H1 (cell line): ENCODE measurements at regions not wholly inside any gene's neighbourhood (a gene's known extent, or its start where the extent isn't known, plus 50 kb on each side); places are given as distances from the start of the nearest gene placed in this dataset.

ENCODE experiments used
- CTCF ChIA-PET: fragments of 300-600 bp; sonication (Branson Sonifier 250); formaldehyde crosslinking; loops from one replicate; lab custom pipeline; 2021; ENCODE audit not compliant: partially characterized antibody; lab: Charles Lee
- POLR2A ChIA-PET: fragments of 300-600 bp; sonication (Branson Sonifier 250); formaldehyde crosslinking; loops from one replicate; lab custom pipeline; 2021; ENCODE audit warnings: inconsistent platforms; ENCODE audit not compliant: partially characterized antibody; lab: Charles Lee
- DNase-seq, 2 experiments: peaks; one replicate each; pipeline versions ENCODE4 v3.0.0 to v3.0.0-alpha.2; 2010 to 2022; ENCODE audit warnings: low spot score in 2 of 2, low read depth in 1 of 2, mixed read lengths in 1 of 2
- FAIRE-seq: peaks from 2 replicates; lab custom pipeline; 2011; peaks lifted over from hg19 to GRCh38; lab: Jason Lieb, UNC
- H2AFZ ChIP-seq: 2 replicates; pipeline ENCODE4 v1.8.1; 2012; ENCODE audit warnings: low read length, inconsistent platforms
- H2AK5ac ChIP-seq: 2 replicates; pipeline ENCODE4 v1.6.1; 2013; ENCODE audit warnings: low read depth, low read length
- H2BK120ac ChIP-seq: replicated peaks from 2 replicates; pipeline ENCODE3; 2013; ENCODE audit warnings: low read depth, low read length, inconsistent platforms
- H2BK12ac ChIP-seq: 2 replicates; pipeline ENCODE4 v1.6.1; 2013; ENCODE audit warnings: low read depth, low read length
- H2BK15ac ChIP-seq: 2 replicates; pipeline ENCODE4 v1.6.1; 2013; ENCODE audit warnings: low read length
- H2BK20ac ChIP-seq: 2 replicates; pipeline ENCODE4 v1.6.1; 2013; ENCODE audit warnings: low read length
- H2BK5ac ChIP-seq: 2 replicates; pipeline ENCODE4 v1.6.1; 2013; ENCODE audit warnings: low read depth, low read length
- H3K14ac ChIP-seq: 2 replicates; pipeline ENCODE4 v1.6.1; 2013; ENCODE audit warnings: inconsistent platforms; ENCODE audit not compliant: insufficient read length
- H3K18ac ChIP-seq: 2 replicates; pipeline ENCODE4 v1.6.1; 2013; ENCODE audit warnings: low read length; ENCODE audit errors: extremely low read depth
- H3K23ac ChIP-seq: 2 replicates; pipeline ENCODE4 v1.6.1; 2013; ENCODE audit warnings: inconsistent platforms; ENCODE audit not compliant: insufficient read length
- H3K23me2 ChIP-seq: 2 replicates; pipeline ENCODE4 v1.6.1; 2013; ENCODE audit warnings: low read depth, low read length
- H3K27ac ChIP-seq: 2 replicates; pipeline ENCODE4 v1.6.1; 2011; ENCODE audit warnings: low read depth, low read length, inconsistent platforms
- H3K27me3 ChIP-seq, 4 experiments: replicated peaks in 1 of 4; 1 replicate in 1 of 4; 2 replicates in 3 of 4; pipeline versions ENCODE4 v1.6.1 to v1.8.1; 2011 to 2013; ENCODE audit warnings: low read length in 3 of 4, mild to moderate bottlenecking in 3 of 4, inconsistent platforms in 2 of 4, mixed read lengths in 2 of 4, moderate library complexity in 1 of 4; ENCODE audit not compliant: control insufficient read depth in 3 of 4, insufficient read depth in 3 of 4; ENCODE audit errors: extremely low read depth in 1 of 4
- H3K36me3 ChIP-seq, 4 experiments: 2 replicates each; pipeline versions ENCODE4 v1.6.1 to v1.8.1; 2011 to 2013; ENCODE audit warnings: mild to moderate bottlenecking in 4 of 4, low read length in 3 of 4, moderate library complexity in 2 of 4, control low read depth in 1 of 4, inconsistent platforms in 1 of 4; ENCODE audit not compliant: insufficient read depth in 4 of 4, control insufficient read depth in 2 of 4
- H3K4ac ChIP-seq: replicated peaks from 2 replicates; pipeline ENCODE3; 2013; ENCODE audit warnings: low read length, low read depth, mixed read lengths, inconsistent platforms; ENCODE audit not compliant: insufficient read length
- H3K4me1 ChIP-seq, 4 experiments: replicated peaks in 1 of 4; 1 replicate in 1 of 4; 2 replicates in 3 of 4; pipeline versions ENCODE4 v1.6.1 to v1.8.1; 2011 to 2013; ENCODE audit warnings: low read length in 3 of 4, inconsistent platforms in 2 of 4, mixed read lengths in 1 of 4; ENCODE audit not compliant: insufficient read depth in 4 of 4, control insufficient read depth in 3 of 4
- H3K4me2 ChIP-seq, 2 experiments: 2 replicates each; pipeline versions ENCODE4 v1.6.1 to v1.8.1; 2011 to 2013; ENCODE audit warnings: low read depth in 2 of 2, low read length in 2 of 2, control low read depth in 1 of 2, inconsistent platforms in 1 of 2, mild to moderate bottlenecking in 1 of 2; ENCODE audit not compliant: insufficient read depth in 1 of 2
- H3K4me3 ChIP-seq, 4 experiments: fragments of 200-600, 300-600 bp in 1 of 4; sonication (generic), shearing (Covaris generic), sonication (Bioruptor Twin) in 1 of 4; 2 replicates each; pipeline versions ENCODE4 v1.5.1 to v1.8.1; 2011 to 2016; ENCODE audit warnings: low read length in 4 of 4, low read depth in 3 of 4, control low read depth in 2 of 4, inconsistent platforms in 2 of 4, mild to moderate bottlenecking in 2 of 4, mixed read lengths in 1 of 4, moderate library complexity in 1 of 4; ENCODE audit not compliant: insufficient read depth in 2 of 4; ENCODE audit errors: extremely low read depth in 1 of 4
- H3K56ac ChIP-seq: replicated peaks from 2 replicates; pipeline ENCODE3; 2013; ENCODE audit warnings: low read depth, mild to moderate bottlenecking, mixed read lengths, low read length, inconsistent platforms; ENCODE audit not compliant: insufficient read length
- H3K79me1 ChIP-seq: 2 replicates; pipeline ENCODE4 v1.6.1; 2013; ENCODE audit warnings: low read depth, low read length, control low read depth
- H3K79me2 ChIP-seq, 2 experiments: 2 replicates each; pipeline versions ENCODE4 v1.6.1 to v1.8.1; 2012 to 2013; ENCODE audit warnings: low read length in 2 of 2, mild to moderate bottlenecking in 2 of 2, inconsistent platforms in 1 of 2; ENCODE audit not compliant: insufficient read depth in 2 of 2, control insufficient read depth in 1 of 2
- H3K9ac ChIP-seq, 4 experiments: replicated peaks in 1 of 4; 1 replicate in 1 of 4; 2 replicates in 3 of 4; pipeline versions ENCODE4 v1.6.1 to v1.8.1; 2011 to 2013; ENCODE audit warnings: low read depth in 3 of 4, low read length in 3 of 4, control low read depth in 2 of 4, mild to moderate bottlenecking in 2 of 4, moderate library complexity in 2 of 4, inconsistent platforms in 1 of 4; ENCODE audit errors: extremely low read depth in 1 of 4
- H3K9me3 ChIP-seq, 2 experiments: 2 replicates each; pipeline versions ENCODE4 v1.6.1 to v1.8.1; 2012 to 2013; ENCODE audit warnings: mild to moderate bottlenecking in 2 of 2, moderate library complexity in 2 of 2, control low read depth in 1 of 2, inconsistent platforms in 1 of 2, low read depth in 1 of 2, low read length in 1 of 2, mixed read lengths in 1 of 2; ENCODE audit not compliant: insufficient read depth in 2 of 2
- H4K20me1 ChIP-seq, 2 experiments: replicated peaks in 1 of 2; 2 replicates each; pipeline versions ENCODE3 to v1.8.1; 2011 to 2013; ENCODE audit warnings: inconsistent platforms in 2 of 2, low read length in 2 of 2, mild to moderate bottlenecking in 1 of 2; ENCODE audit not compliant: insufficient read depth in 2 of 2, control insufficient read depth in 1 of 2
- H4K5ac ChIP-seq: 2 replicates; pipeline ENCODE4 v1.6.1; 2013; ENCODE audit warnings: low read length, low read depth, mixed read lengths, inconsistent platforms; ENCODE audit not compliant: insufficient read length
- H4K8ac ChIP-seq: 2 replicates; pipeline ENCODE4 v1.8.0; 2013; ENCODE audit warnings: mild to moderate bottlenecking, moderate library complexity, low read length, inconsistent platforms; ENCODE audit not compliant: insufficient read depth; ENCODE audit errors: extremely low read depth
- H4K91ac ChIP-seq: replicated peaks from 2 replicates; pipeline ENCODE3; 2013; ENCODE audit warnings: low read length, mixed read lengths, inconsistent platforms; ENCODE audit not compliant: insufficient read length
- CHD2 ChIP-seq: IDR thresholded peaks from 2 replicates; pipeline ENCODE4 v1.6.1; 2012; ENCODE audit warnings: low read length, improper control_type of control experiment
- GABPA ChIP-seq: IDR thresholded peaks from 2 replicates; pipeline ENCODE4 v1.6.1; 2011; ENCODE audit warnings: mild to moderate bottlenecking, low read length, moderate library complexity, borderline replicate concordance; ENCODE audit not compliant: insufficient read depth
- JUND ChIP-seq: IDR thresholded peaks from 2 replicates; pipeline ENCODE4 v1.6.1; 2011; ENCODE audit warnings: mild to moderate bottlenecking, improper control_type of control experiment, low read length
- KDM4A ChIP-seq: IDR thresholded peaks from one replicate; pipeline ENCODE4 v1.7.1; 2012; ENCODE audit warnings: low read depth, mild to moderate bottlenecking, moderate library complexity, low read length, inconsistent platforms; ENCODE audit not compliant: severe bottlenecking
- NRF1 ChIP-seq: IDR thresholded peaks from 2 replicates; pipeline ENCODE4 v1.6.1; 2011; ENCODE audit warnings: mild to moderate bottlenecking, low read depth, low read length, improper control_type of control experiment
- RAD21 ChIP-seq, 2 experiments: IDR thresholded peaks in 1 of 2; conservative IDR thresholded peaks in 1 of 2; 2 replicates each; pipeline ENCODE4 v1.6.1; 2011; ENCODE audit warnings: low read depth in 2 of 2, low read length in 2 of 2, improper control_type of control experiment in 1 of 2, inconsistent platforms in 1 of 2, mild to moderate bottlenecking in 1 of 2, moderate library complexity in 1 of 2
- SIRT6 ChIP-seq: IDR thresholded peaks from one replicate; pipeline ENCODE4 v1.7.1; 2012; ENCODE audit warnings: low read length, inconsistent platforms
- SP1 ChIP-seq: IDR thresholded peaks from 2 replicates; pipeline ENCODE4 v1.6.1; 2011; ENCODE audit warnings: low read depth, low read length
- SP2 ChIP-seq: IDR thresholded peaks from 2 replicates; pipeline ENCODE4 v1.6.1; 2012; ENCODE audit warnings: mild to moderate bottlenecking, low read length, inconsistent platforms
- TAF7 ChIP-seq: optimal IDR thresholded peaks from 2 replicates; pipeline ENCODE3; 2011; ENCODE audit warnings: low read depth, mild to moderate bottlenecking, inconsistent platforms, low read length, moderate library complexity, borderline replicate concordance
- TBP ChIP-seq: IDR thresholded peaks from 2 replicates; pipeline ENCODE4 v1.6.1; 2011; ENCODE audit warnings: low read depth, low read length, improper control_type of control experiment
- WGBS, 2 experiments: shearing (Covaris generic) in 1 of 2; methylation state at CpG; one replicate each; pipeline versions ENCODE4 v1.1.6 to v1.1.7; 2013 to 2015; ENCODE audit warnings: low lambda C conversion rate in 2 of 2, mixed read lengths in 2 of 2, inconsistent platforms in 1 of 2, low coverage in 1 of 2, missing lambda C conversion rate in 1 of 2; ENCODE audit not compliant: insufficient replicate concordance in 2 of 2, insufficient coverage in 1 of 2, insufficient read length in 1 of 2; ENCODE audit errors: extremely low coverage in 1 of 2, missing lambda C conversion rate in 1 of 2; 5-methylcytosine and 5-hydroxymethylcytosine counted together

GRCh38 chr2:100197631-100198153 lies 55.3 kb upstream of the AFF3 start:
- H2AFZ ChIP-seq: peak overlapping the region; percentile 71; the same call in 1 of the 2 replicates
- FAIRE-seq (no peak), DNase-seq (peak in 1 of 2 experiments; percentile 69)
- no peaks in the 10 kb centered on the region for H3K79me1 ChIP-seq
- no peaks in the 10 kb centered on the region for H3K79me2 ChIP-seq
- no peak overlapping the region for H4K8ac ChIP-seq
- TF ChIP-seq SP1 (0 out of 2 replicates have a peak, but pooled peaks have one; percentile 6), SIRT6 (no peak), TAF7 (peak; percentile 22), RAD21 (IDR thresholded peaks at IDR 0.05 in 1 of 2, conservative IDR thresholded peaks at IDR 0.05 in 1 of 2; ENCODE audit: low read depth in 2 of 2, low read length in 2 of 2) (peak in 1 of 2 experiments; percentile 8; a peak in 2 of 4 replicates), KDM4A (no peak), GABPA (no peak), NRF1 (no peak), SP2 (no peak), TBP (peak; percentile 93), CHD2 (peak; percentile 23; the same call in 1 of the 2 replicates), JUND (no peak)
- no peak overlapping the region for H4K5ac ChIP-seq
- H2BK15ac ChIP-seq: 0 out of 2 replicates have a peak overlapping the region, but pooled peaks have one; percentile 63
- H2BK20ac ChIP-seq: peak overlapping the region; percentile 50; the same call in 1 of the 2 replicates
- H2BK12ac ChIP-seq: no peak overlapping the region
- POLR2A ChIA-PET: interaction anchor here (1.2 kb wide), 1 partner anchor 13 kb away, joined by 3 read pairs; no protein-coding TSS in a partner anchor
- H2AK5ac ChIP-seq: no peak overlapping the region
- H3K14ac ChIP-seq: no peak overlapping the region
- no peak overlapping the region for H2BK120ac ChIP-seq
- no peaks in the 10 kb centered on the region; a peak in 1 of 7 replicates for H3K27me3 ChIP-seq
- CTCF ChIA-PET: interaction anchor here (0.9 to 1.5 kb wide), 3 partner anchors 9 to 639 kb away, joined by 5 to 6 read pairs (median 6); no protein-coding TSS in a partner anchor
- no peak overlapping the region for H2BK5ac ChIP-seq
- 38% methylated on average over 3 of the region's 8 CpGs; no CpG with 5 or more reads in 1 of the 2 experiments for WGBS, 2 experiments
- H3K4ac ChIP-seq: no peak overlapping the region
- H3K4me2 ChIP-seq: 0 out of 4 replicates have a peak overlapping the region, but pooled peaks of 1 of the 2 experiments have one; percentile 1
- H3K9me3 ChIP-seq: no peaks in the 10 kb centered on the region
- H4K20me1 ChIP-seq: no peaks in the 10 kb centered on the region
- no peak overlapping the region for H3K4me3 ChIP-seq
- no peak overlapping the region for H3K27ac ChIP-seq
- no peaks in the 10 kb centered on the region for H3K36me3 ChIP-seq
- peaks cover 3 to 10% (median 7%) of the 10 kb centered on the region in 4 experiments; a peak in 6 of 7 replicates for H3K4me1 ChIP-seq
- no peak overlapping the region for H3K56ac ChIP-seq
- peak overlapping the region; percentile 27 for H4K91ac ChIP-seq
- no peaks in the 10 kb centered on the region; the same call in 1 of the 2 replicates for H3K23me2 ChIP-seq
- H3K9ac ChIP-seq: no peak overlapping the region
- peak overlapping the region; percentile 72; the same call in 1 of the 2 replicates for H3K18ac ChIP-seq
- H3K23ac ChIP-seq: no peak overlapping the region
